ENCODE measurements at regions not wholly inside any gene's neighbourhood (a gene's known extent, or its start where the extent isn't known, plus 50 kb on each side); places are given as distances from the start of the nearest gene placed in this dataset.

GRCh38 chr6:14806101-14806500, 439.8 kb upstream of the JARID2 start:
- H3K27me3 ChIP-seq = no peaks in the 10 kb centered on the region
- H3K4me3 ChIP-seq = no peak overlapping the region
- no peaks in the 10 kb centered on the region for H3K36me3 ChIP-seq (replicated peaks in 1 of 2; ENCODE audit: insufficient read depth in 1 of 2, low read depth in 2 of 2)
- no peak for ATAC-seq
- no peak for TF ChIP-seq POLR2A (IDR thresholded peaks at IDR 0.05)
- no peak for TF ChIP-seq CTCF (IDR thresholded peaks at IDR 0.05)
- intact Hi-C loops (cut with DNase I) = no loop called here
- DNase-seq = no peak
- 84 to 97% methylated on average over 2 of the region's 2 CpGs for WGBS, 2 donors
- peaks cover 7% of the 10 kb centered on the region for H3K4me1 ChIP-seq
- no peak overlapping the region for H3K27ac ChIP-seq
- H3K9me3 ChIP-seq = no peaks in the 10 kb centered on the region

GRCh38 chr6:14807130-14807529, 438.7 kb upstream of the JARID2 start:
- H3K4me3 ChIP-seq = no peak overlapping the region
- intact Hi-C loops (cut with DNase I) = no loop called here
- TF ChIP-seq POLR2A (IDR thresholded peaks at IDR 0.05) (no peak), CTCF (IDR thresholded peaks at IDR 0.05) (no peak)
- ATAC-seq = no peak
- no peaks in the 10 kb centered on the region for H3K9me3 ChIP-seq
- WGBS, 2 donors = 74 to 85% methylated on average over 6 of the region's 6 CpGs
- no peak overlapping the region for H3K27ac ChIP-seq
- peaks cover 7% of the 10 kb centered on the region for H3K4me1 ChIP-seq
- DNase-seq = no peak
- no peaks in the 10 kb centered on the region for H3K36me3 ChIP-seq (replicated peaks in 1 of 2; ENCODE audit: insufficient read depth in 1 of 2, low read depth in 2 of 2)
- no peaks in the 10 kb centered on the region for H3K27me3 ChIP-seq

- H3K4me1 ChIP-seq = peaks cover 7% of the 10 kb centered on the region
- H3K27ac ChIP-seq = no peak overlapping the region
- ATAC-seq = no peak
Measured at GRCh38 chr6:14807971-14808370, 437.9 kb upstream of the JARID2 start.

GRCh38 chr6:14810021-14810420, 435.8 kb upstream of the JARID2 start:
- H3K9me3 ChIP-seq = no peaks in the 10 kb centered on the region
- TF ChIP-seq CTCF (IDR thresholded peaks at IDR 0.05) (no peak), POLR2A (IDR thresholded peaks at IDR 0.05) (no peak)
- H3K4me3 ChIP-seq = no peak overlapping the region
- H3K27ac ChIP-seq = no peak overlapping the region
- ATAC-seq (no peak), DNase-seq (no peak)
- intact Hi-C loops (cut with DNase I) = no loop called here
- H3K4me1 ChIP-seq = peaks cover 1% of the 10 kb centered on the region
- H3K36me3 ChIP-seq (replicated peaks in 1 of 2; ENCODE audit: insufficient read depth in 1 of 2, low read depth in 2 of 2) = no peaks in the 10 kb centered on the region
- no peaks in the 10 kb centered on the region for H3K27me3 ChIP-seq
- 71 to 81% methylated on average over 6 of the region's 6 CpGs for WGBS, 2 donors

More at GRCh38 chr6:14807971-14808370, 437.9 kb upstream of the JARID2 start:
- Histone ChIP-seq H3K4me3 (no peak overlapping the region), H3K27me3 (no peaks in the 10 kb centered on the region), H3K36me3 (replicated peaks in 1 of 2; ENCODE audit: insufficient read depth in 1 of 2, low read depth in 2 of 2) (no peaks in the 10 kb centered on the region), H3K9me3 (no peaks in the 10 kb centered on the region)
- intact Hi-C loops (cut with DNase I) = no loop called here
- no peak for DNase-seq
- WGBS, 2 donors = 78 to 87% methylated on average over 7 of the region's 7 CpGs
- TF ChIP-seq POLR2A (IDR thresholded peaks at IDR 0.05) (no peak), CTCF (IDR thresholded peaks at IDR 0.05) (no peak)

GRCh38 chr6:14811775-14812428, 434.0 kb upstream of the JARID2 start:
- H3K4me3 ChIP-seq = no peak overlapping the region
- no peaks in the 10 kb centered on the region for H3K36me3 ChIP-seq (replicated peaks in 1 of 2; ENCODE audit: insufficient read depth in 1 of 2, low read depth in 2 of 2)
- no peak for TF ChIP-seq POLR2A (IDR thresholded peaks at IDR 0.05)
- no peak for TF ChIP-seq CTCF (IDR thresholded peaks at IDR 0.05)
- DNase-seq = no peak
- 72 to 75% methylated on average over 7 of the region's 7 CpGs for WGBS, 2 donors
- no peak overlapping the region for H3K27ac ChIP-seq
- no peaks in the 10 kb centered on the region for H3K4me1 ChIP-seq
- no peak for ATAC-seq
- no peaks in the 10 kb centered on the region for H3K27me3 ChIP-seq
- intact Hi-C loops (cut with DNase I) = no loop called here
- H3K9me3 ChIP-seq = no peaks in the 10 kb centered on the region

Data from body of pancreas (tissue), 4 donors.